Muscle layer of colon (tissue), 2 donors: ENCODE measurements at regions not wholly inside any gene's neighbourhood (a gene's known extent, or its start where the extent isn't known, plus 50 kb on each side); places are given as distances from the start of the nearest gene placed in this dataset.

Source experiments
- H3K27ac ChIP-seq: one replicate; pipeline ENCODE4 v1.7.0; 2013; ENCODE audit warnings: low read depth, mild to moderate bottlenecking, low read length, moderate library complexity
- H3K27me3 ChIP-seq, 2 donors: one replicate each; pipeline ENCODE4 v1.7.0; 2013; ENCODE audit warnings: low read length in 2 of 2, mild to moderate bottlenecking in 2 of 2; ENCODE audit not compliant: insufficient read depth in 2 of 2, control insufficient read depth in 1 of 2
- H3K36me3 ChIP-seq: one replicate; pipeline ENCODE4 v1.7.0; 2013; ENCODE audit warnings: mild to moderate bottlenecking, low read length; ENCODE audit not compliant: insufficient read depth
- H3K4me1 ChIP-seq: one replicate; pipeline ENCODE4 v1.7.0; 2013; ENCODE audit warnings: mild to moderate bottlenecking, low read length; ENCODE audit not compliant: insufficient read depth
- H3K4me3 ChIP-seq, 2 donors: one replicate each; pipeline ENCODE4 v1.7.0; 2013; ENCODE audit warnings: low read length in 2 of 2, low read depth in 1 of 2, mild to moderate bottlenecking in 1 of 2, moderate library complexity in 1 of 2
- H3K9ac ChIP-seq: one replicate; pipeline ENCODE4 v1.7.0; 2013; ENCODE audit warnings: low read length
- H3K9me3 ChIP-seq: one replicate; pipeline ENCODE4 v1.7.0; 2013; ENCODE audit warnings: mild to moderate bottlenecking, low read length
- donor health status: abdominal sarcoma.
- donor health status: Adenocarcinoma of cecum.

GRCh38 chr3:22319446-22319845 is 568.4 kb upstream of the ZNF385D start:
- H3K27me3 ChIP-seq: no peaks in the 10 kb centered on the region
- no peaks in the 10 kb centered on the region for H3K36me3 ChIP-seq

DNA sequence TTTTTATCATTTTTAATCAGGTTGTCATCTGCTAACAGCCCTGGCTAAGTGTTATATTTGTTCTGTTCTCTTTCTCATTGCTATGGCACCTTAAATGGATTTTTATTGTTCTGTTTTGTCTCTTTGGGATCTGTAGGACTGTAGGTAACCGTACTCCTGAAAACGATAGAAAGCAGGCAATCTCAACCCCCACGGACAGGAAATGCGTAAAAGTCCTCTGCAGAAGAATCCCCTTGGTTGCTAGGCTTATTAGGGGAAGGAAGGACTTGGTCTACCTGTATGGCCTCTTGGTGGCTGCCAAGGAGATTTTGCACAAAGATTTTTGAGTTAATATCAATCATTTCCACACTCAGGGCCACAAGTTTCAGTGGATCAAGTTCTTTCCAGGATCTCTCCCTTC is 571.9 kb upstream of the ZNF385D start:
- Histone ChIP-seq H3K27me3 (no peaks in the 10 kb centered on the region), H3K4me1 (no peaks in the 10 kb centered on the region), H3K9me3 (no peaks in the 10 kb centered on the region), H3K36me3 (no peaks in the 10 kb centered on the region), H3K4me3 (no peak overlapping the region), H3K27ac (no peak overlapping the region), H3K9ac (no peak overlapping the region)

More at GRCh38 chr3:22319446-22319845, 568.4 kb upstream of the ZNF385D start:
- Histone ChIP-seq H3K4me3 (no peak overlapping the region), H3K9me3 (no peaks in the 10 kb centered on the region), H3K27ac (no peak overlapping the region), H3K9ac (no peak overlapping the region), H3K4me1 (no peaks in the 10 kb centered on the region)

- no peak overlapping the region for H3K27ac ChIP-seq
Observed at GRCh38 chr3:22326305-22326704, 575.3 kb upstream of the ZNF385D start.

DNA sequence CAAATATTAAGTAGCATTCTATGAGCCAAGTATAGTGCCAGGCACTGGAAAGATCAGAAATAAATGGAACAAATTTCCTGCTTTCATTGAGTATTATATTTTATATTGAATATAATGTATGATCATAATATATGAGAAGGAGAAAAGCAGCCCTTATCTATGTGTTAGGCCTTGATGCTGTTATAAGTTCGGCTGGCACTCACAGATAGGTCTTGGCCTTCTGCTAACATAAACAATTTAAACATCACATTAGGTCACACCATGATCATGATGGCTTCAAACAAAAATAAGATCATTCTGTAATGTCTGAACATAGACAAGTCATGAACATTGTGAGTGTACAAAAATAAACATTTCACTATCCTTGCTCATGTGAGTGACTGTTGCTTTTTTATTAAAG is 584.0 kb upstream of the ZNF385D start:
- no peaks in the 10 kb centered on the region for H3K9me3 ChIP-seq
- no peak overlapping the region for H3K9ac ChIP-seq
- no peak overlapping the region for H3K4me3 ChIP-seq
- no peaks in the 10 kb centered on the region for H3K36me3 ChIP-seq
- no peak overlapping the region for H3K27ac ChIP-seq
- no peaks in the 10 kb centered on the region for H3K4me1 ChIP-seq
- H3K27me3 ChIP-seq: no peaks in the 10 kb centered on the region

More at GRCh38 chr3:22326305-22326704, 575.3 kb upstream of the ZNF385D start:
- Histone ChIP-seq H3K36me3 (no peaks in the 10 kb centered on the region), H3K9ac (no peak overlapping the region), H3K9me3 (no peaks in the 10 kb centered on the region), H3K27me3 (no peaks in the 10 kb centered on the region), H3K4me3 (no peak overlapping the region), H3K4me1 (no peaks in the 10 kb centered on the region)

DNA sequence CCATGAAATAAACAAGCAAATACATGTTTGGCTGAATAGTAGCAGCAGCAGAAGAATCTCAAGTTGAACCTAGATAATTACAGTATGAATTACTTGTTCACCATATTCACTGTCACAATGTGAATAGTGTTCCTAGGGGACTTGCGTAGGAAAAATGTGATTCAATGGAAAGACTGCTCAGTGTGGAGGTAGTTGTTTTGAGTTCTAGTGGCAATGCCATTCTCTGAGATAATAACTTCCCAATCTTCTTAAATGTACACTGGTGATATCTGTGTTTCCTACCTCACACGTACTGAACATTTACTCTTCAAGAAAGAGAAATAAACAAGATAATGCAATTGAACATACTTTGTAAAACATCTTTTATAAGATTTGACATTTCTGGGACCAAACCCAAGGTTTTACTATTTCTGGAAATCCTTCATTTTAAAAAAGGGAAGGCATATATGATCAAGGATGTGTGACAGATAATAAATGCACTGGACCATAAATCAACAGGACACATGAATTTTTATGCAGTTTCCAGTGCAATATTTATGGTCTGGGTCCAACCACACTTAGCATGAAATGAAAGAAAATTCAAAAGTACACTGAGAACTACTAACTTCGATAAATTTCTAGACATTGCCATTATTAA is 598.3 kb upstream of the ZNF385D start:
- Histone ChIP-seq H3K9me3 (no peaks in the 10 kb centered on the region), H3K36me3 (no peaks in the 10 kb centered on the region), H3K4me3 (no peak overlapping the region)

DNA sequence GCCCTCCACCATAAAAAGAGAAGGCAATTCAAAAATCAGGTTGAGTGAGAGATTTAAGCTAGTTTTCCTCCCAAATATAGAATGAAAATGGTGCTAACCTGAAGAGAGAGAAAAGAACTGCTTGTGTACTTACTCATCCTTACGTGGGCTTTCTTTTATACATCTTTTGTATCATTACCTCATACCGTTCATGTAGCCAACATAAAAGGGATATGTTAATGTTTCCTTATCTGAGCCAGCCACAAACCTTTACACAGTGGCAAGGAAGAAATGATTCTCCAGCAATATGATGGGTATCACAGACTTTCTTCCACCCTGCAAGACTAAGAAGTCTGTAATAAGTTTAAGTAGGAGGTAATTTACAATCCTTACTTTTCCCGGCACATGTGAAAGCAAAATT is 600.8 kb upstream of the ZNF385D start:
- Histone ChIP-seq H3K36me3 (no peaks in the 10 kb centered on the region), H3K27ac (no peak overlapping the region), H3K4me3 (no peak overlapping the region), H3K4me1 (no peaks in the 10 kb centered on the region), H3K9ac (no peak overlapping the region), H3K9me3 (no peaks in the 10 kb centered on the region), H3K27me3 (no peaks in the 10 kb centered on the region)

More for the DNA sequence above, 598.3 kb upstream of the ZNF385D start:
- Histone ChIP-seq H3K4me1 (no peaks in the 10 kb centered on the region), H3K27me3 (no peaks in the 10 kb centered on the region), H3K27ac (no peak overlapping the region), H3K9ac (no peak overlapping the region)

DNA sequence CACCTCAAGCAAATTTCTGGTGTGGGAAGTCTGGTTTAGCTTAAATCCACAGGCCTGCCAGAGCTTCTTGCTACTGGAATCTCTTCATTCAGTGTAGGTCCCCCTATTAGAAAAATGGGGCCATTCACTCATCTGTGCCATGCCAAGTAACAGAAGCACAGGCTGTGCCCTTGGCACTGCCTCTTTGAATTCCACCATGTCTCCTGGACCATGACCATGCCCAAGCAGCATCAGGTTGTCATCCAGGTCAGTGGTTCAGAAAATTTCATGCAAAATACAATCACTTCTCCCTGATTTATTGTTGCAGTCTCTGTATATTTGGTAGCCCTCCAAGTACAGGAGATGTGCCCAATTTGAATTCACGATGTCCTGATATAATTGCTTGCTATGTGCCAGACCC is 602.1 kb upstream of the ZNF385D start:
- no peaks in the 10 kb centered on the region for H3K9me3 ChIP-seq
- H3K36me3 ChIP-seq: no peaks in the 10 kb centered on the region
- H3K4me1 ChIP-seq: no peaks in the 10 kb centered on the region
- no peak overlapping the region for H3K27ac ChIP-seq
- no peak overlapping the region for H3K9ac ChIP-seq
- no peak overlapping the region for H3K4me3 ChIP-seq
- no peaks in the 10 kb centered on the region for H3K27me3 ChIP-seq

- no peak overlapping the region for H3K9ac ChIP-seq
Observed at GRCh38 chr3:22358334-22358733, 607.3 kb upstream of the ZNF385D start.

GRCh38 chr3:22360164-22360563 is 609.2 kb upstream of the ZNF385D start:
- H3K27ac ChIP-seq: no peak overlapping the region
- no peaks in the 10 kb centered on the region for H3K36me3 ChIP-seq
- no peak overlapping the region for H3K4me3 ChIP-seq

More at GRCh38 chr3:22358334-22358733, 607.3 kb upstream of the ZNF385D start:
- Histone ChIP-seq H3K9me3 (no peaks in the 10 kb centered on the region), H3K4me3 (no peak overlapping the region), H3K27me3 (no peaks in the 10 kb centered on the region), H3K4me1 (no peaks in the 10 kb centered on the region), H3K27ac (no peak overlapping the region), H3K36me3 (no peaks in the 10 kb centered on the region)

GRCh38 chr3:22360970-22361369 is 610.0 kb upstream of the ZNF385D start:
- H3K9me3 ChIP-seq: no peaks in the 10 kb centered on the region
- no peak overlapping the region for H3K27ac ChIP-seq
- no peaks in the 10 kb centered on the region for H3K27me3 ChIP-seq
- no peak overlapping the region for H3K4me3 ChIP-seq
- H3K36me3 ChIP-seq: no peaks in the 10 kb centered on the region
- H3K9ac ChIP-seq: no peak overlapping the region
- no peaks in the 10 kb centered on the region for H3K4me1 ChIP-seq

More at GRCh38 chr3:22360164-22360563, 609.2 kb upstream of the ZNF385D start:
- no peaks in the 10 kb centered on the region for H3K27me3 ChIP-seq
- H3K9me3 ChIP-seq: no peaks in the 10 kb centered on the region
- no peak overlapping the region for H3K9ac ChIP-seq
- H3K4me1 ChIP-seq: no peaks in the 10 kb centered on the region

- H3K4me1 ChIP-seq: no peaks in the 10 kb centered on the region
- no peak overlapping the region for H3K27ac ChIP-seq
- H3K9ac ChIP-seq: no peak overlapping the region
- H3K9me3 ChIP-seq: no peaks in the 10 kb centered on the region
- no peak overlapping the region for H3K4me3 ChIP-seq
- H3K36me3 ChIP-seq: no peaks in the 10 kb centered on the region
- H3K27me3 ChIP-seq: no peaks in the 10 kb centered on the region
Observed at GRCh38 chr3:22361521-22361920, 610.5 kb upstream of the ZNF385D start.

DNA sequence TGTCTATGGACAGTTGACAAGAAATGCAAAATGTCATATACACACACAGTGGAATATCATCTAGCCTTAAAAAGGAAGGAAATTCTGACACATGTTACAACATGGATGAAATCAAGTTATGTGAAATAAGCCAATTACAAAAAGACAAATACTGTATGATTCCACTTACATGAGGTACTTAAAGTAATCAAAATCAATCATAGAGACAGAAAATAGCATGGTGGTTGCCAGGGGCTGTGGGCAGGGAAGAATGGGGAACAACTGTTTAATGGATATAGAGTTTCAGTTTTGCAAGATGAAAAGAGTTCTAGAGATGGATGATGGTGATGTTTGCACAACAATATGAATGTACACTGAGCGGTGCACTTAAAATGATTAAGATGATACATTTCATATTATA is 613.8 kb upstream of the ZNF385D start:
- Histone ChIP-seq H3K9ac (no peak overlapping the region), H3K27ac (no peak overlapping the region), H3K36me3 (no peaks in the 10 kb centered on the region), H3K9me3 (no peaks in the 10 kb centered on the region), H3K27me3 (no peaks in the 10 kb centered on the region), H3K4me3 (no peak overlapping the region), H3K4me1 (no peaks in the 10 kb centered on the region)
